COLO829 (cell line): ENCODE measurements at regions not wholly inside any gene's neighbourhood (a gene's known extent, or its start where the extent isn't known, plus 50 kb on each side); places are given as distances from the start of the nearest gene placed in this dataset.
"Not testable (repeated sequence)": the region's sequence is repeated elsewhere in the genome, so short reads cannot be mapped to it uniquely, and the experiment has no call there.

Source experiments
- DNase-seq: peaks from one replicate; pipeline ENCODE4 v3.0.0; 2012; ENCODE audit warnings: low spot score

DNA sequence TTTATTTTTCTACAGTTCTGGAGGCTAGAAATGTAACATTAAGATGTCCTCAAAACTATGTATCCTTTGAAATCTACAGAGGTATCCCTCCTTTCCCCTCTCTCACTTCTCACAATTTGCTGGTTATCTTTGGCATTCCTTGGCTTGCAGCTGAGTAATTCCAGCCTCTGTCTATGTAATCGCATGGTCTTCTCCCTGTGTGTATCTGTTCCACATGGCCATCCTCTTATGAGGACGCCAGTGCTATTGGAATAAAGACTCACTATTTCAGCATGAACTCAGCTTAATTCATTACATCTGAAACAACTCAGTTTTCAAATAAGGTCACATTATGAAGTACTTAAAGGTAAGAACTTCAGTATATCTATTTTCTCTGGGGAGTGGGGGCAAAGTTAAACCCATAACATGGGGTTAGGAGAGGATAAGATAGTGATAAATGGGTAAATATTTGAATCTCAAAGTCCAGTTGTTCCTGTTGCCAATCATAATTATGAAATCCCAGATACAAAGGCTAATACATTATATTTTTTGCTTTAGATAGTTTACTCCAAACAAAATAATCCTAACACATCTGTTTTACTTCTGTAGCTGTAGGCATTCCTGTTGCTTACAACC is 1290.8 kb downstream of the NCAM2 start:
- DNase-seq, result no peak

DNA sequence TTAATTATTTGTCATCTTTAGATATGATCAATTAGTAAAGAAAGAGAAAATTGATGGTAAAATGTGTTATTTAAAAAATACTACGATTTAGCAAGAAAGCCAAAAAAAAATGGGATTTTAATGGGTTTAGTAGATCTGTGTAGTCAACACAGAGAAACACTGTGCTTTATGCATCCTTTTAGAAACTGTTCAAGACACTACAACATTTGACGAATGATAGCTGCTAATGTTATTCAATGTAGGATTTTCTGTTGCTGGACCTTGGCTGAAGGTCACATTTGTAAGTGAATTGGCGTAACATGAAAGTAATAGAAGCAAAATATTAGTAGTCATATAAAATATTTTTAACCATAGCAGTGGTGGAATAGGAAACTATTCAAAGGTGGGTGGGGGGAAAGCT is 1293.9 kb downstream of the NCAM2 start:
- DNase-seq, result no peak

DNA sequence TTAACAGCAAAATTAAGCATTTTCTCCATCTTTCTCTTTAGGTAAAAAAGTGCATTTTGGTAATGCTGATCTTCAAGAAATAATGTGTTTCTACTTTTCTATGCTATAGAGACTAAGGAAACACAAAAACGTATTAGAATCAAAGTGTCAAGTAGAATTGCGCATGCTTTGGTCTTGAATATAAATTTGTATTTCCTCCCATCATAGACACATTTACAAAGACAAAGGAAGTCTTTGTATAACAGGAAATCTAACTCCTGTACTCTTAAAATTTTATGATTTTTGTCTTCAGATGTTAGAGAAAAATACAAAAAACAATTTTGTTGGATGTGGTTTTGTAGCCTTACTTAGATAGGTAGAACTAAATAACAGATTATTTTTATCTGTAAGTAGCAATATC is 1299.4 kb downstream of the NCAM2 start:
- no peak for DNase-seq

DNA sequence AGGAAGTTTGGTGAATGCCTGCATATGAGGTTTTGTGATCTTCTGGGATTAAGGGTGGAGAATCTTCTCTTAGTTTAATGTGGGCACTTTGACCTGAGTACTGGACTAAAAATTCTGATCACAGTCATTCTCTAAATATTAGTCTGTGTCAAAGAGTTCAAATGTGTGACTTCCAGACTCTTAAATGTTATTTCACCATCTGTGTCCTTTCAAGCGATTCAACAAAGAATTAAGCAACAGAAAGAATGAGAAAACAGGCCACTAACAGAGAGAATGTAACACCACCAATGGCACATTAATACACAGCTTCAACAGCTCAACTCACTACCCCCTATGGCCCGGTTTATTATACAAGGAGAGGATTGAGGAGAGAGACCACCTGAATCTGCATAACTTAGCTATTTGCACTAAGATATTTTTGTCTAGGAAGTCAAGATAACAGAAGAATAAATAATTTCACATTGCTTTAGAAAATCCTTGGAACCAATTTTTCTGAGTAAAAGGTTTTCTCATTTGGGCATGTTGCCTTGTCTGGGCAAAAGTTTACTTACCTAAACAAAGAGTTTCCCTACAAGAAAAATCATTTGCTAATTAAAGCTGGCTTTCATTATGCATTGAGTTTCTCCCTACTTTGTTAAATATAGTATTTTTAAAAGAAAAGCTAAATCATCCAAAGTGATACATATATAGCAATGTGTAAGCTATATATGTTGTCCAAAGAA is 1313.7 kb downstream of the NCAM2 start:
- DNase-seq, result no peak

DNA sequence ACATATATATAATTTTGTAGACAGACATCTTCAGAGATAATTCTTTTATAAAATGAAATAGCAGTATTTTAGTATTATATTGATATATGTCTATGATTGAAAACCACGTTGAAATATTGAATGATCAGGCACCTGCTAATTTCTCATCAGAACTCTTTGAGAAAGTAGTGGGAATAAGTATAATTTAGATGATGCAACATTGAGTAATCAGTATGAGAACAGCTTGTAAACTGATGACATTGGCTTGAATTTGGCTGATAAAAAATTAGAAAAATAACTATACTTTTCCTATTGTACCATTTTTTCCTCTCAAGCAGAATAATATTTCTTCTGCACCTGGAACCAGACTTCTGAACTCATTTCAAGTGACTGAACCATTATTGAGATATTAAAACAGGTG is 1316.8 kb downstream of the NCAM2 start:
- DNase-seq, result no peak

DNA sequence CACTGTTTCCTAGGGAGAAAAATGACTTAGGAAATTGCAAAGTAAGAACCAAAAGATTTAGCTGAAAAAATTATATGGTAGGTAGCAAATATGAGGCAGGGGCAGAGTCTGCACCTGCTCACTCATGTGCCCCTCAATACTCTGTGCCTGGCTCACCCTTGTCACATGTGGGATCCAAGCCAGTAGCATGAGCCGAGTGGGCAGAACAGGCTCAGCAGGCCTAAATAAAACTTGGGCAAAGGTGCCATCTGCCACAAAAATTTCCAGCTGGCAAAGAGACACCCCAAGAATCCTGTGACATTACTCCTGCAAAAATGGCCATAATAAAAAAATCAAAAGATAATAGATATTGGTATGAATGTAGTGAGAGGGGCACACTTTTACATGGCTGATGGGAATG is 1321.2 kb downstream of the NCAM2 start:
- no peak for DNase-seq

DNA sequence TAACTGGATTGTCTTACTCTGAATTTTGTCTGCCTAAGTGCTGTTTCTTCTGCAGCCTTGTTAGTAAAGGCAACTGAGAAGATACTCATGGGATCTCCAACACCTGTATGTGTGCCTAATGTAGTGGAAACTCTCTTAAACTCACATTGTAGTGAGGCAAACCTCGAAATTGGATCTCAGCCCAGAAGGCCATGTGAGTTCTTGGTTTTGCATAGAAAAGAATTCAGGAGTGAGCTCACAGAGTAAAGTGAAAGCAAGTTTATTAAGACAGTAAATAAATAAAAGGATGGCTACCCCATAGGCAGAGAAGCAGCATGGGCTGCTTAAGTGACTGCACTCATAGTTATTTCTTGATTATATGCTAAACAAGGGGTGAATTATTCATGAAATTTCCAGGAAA is 1344.7 kb downstream of the NCAM2 start:
- DNase-seq, result no peak

DNA sequence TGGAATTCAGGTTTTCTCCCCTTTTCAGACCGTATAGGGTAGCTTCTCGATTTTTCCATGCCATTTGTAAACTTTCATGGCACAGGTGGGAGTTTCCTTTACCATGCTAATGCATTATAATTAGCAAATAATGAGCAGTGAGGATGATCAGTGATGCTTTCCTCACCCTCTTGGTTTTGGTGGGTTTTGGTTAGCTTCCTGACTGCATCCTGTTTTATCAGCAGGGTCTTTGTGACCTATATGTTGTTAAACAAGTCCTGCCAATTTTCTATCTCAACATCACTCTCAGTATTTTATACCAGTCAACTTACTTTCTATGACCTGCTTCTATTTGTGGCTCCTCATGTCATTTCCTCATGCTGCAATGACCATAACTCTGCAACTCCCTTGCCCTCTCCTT is 1345.1 kb downstream of the NCAM2 start:
- DNase-seq, result no peak

DNA sequence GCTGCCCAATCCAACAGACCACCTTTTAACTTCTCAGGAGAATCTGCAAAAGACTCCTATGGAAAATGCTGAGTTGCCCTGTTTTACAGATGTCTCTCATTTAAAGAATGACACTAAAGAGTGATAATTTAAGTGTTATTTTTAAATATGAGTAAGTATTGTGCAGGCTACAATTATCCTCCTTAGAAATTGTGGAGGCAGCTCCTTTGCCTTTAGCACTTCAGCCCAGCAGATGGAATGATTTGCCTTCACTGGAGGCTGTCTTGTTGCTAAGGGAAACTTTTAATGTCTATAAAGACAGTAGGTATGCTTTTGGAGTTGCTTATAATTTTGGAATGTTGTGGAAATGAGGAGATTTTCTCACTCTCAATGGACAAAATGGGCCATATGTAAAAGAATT is 1345.5 kb downstream of the NCAM2 start:
- no peak for DNase-seq

DNA sequence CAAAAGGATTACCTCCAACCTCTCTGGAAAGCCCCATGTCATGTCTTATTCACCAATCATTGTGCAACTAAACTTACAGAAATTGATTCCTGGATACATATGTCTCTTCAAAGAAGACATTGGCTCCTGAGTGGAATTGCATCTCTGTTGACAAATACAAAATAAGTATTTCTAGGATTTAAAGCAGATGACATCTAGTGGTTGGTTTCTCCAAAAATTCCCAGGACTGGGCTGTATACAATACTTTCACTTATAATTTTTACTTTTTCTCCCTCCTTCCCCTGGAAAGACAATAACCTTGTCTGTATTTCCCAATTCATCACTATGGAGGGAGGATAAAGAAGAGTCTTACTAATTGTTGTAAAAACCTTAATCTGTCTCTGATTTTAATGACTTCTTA is 1347.4 kb downstream of the NCAM2 start:
- DNase-seq, result no peak

DNA sequence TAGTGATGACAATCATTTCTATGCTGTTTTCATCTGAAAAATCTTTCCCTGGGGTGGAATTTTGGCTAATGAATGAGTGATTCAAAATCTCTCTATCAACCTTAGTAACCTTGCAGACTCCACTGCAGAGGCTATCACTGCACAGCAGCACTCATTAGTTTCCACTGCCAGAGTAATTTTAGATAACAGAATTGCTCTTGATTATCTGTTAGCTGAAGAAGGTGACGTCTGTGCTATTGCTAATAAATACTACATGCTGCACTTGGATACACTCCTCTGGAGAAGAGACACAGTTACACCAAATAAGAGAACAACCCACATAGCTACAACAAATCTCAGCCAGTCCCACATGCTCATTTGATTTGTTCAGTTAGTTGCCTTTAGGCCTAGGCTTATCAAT is 1348.4 kb downstream of the NCAM2 start:
- DNase-seq, result no peak

DNA sequence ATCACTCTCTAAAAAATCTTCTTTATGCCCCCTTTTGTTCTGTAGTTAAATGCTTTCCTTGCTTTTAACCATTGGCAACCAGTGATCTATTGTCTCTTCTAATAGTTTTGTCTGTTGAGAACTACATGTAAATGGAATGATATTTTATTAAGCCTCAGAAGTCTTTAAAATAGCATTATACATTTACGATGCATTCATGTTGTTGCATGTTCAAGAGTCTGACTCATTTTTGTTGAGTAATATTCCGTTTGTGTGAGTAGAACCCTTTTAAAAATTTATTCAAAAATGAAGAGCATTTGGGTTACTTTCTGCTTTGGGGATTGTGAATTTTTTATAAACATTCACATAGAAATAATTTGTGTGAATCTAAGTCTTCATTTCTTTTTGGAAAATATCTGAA is 1352.9 kb downstream of the NCAM2 start:
- DNase-seq, result no peak

DNA sequence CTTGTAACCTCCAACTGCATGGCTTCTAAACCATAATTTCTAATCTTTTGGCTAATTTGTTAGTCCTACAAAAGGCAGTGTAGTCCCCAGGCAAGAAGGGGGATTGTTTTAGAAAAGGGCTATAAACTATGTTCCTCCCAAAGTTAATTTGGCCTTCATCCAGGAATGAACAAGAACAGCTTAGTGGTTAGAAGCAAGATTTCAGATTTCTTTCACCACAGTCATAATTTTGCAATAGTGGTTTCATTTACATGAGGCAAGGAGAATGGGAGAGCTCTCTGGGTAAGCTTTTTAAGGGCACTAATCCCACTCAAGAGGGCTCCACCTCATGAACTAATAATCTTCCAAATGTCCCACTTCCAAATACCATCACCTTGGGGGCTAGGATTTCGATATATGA is 1353.9 kb downstream of the NCAM2 start:
- DNase-seq, result no peak

DNA sequence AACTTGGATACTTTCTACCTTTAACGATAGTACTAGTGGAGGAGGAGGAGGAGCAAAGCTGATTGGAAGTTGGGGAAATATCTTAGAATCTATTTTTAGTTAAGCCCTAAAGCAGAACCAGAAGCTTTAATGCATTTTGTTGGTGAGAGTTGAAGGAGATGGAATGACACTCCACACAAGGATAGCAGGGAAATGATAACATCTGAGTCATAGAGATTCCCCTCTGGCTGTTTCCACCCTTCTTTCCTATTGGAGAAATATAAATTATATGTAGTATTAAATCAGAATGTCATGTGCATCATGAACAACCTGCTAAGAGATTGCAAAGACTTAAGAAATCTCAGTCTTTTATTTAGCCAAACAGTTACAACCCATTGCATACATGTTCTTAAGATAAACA is 1357.7 kb downstream of the NCAM2 start:
- no peak for DNase-seq

DNA sequence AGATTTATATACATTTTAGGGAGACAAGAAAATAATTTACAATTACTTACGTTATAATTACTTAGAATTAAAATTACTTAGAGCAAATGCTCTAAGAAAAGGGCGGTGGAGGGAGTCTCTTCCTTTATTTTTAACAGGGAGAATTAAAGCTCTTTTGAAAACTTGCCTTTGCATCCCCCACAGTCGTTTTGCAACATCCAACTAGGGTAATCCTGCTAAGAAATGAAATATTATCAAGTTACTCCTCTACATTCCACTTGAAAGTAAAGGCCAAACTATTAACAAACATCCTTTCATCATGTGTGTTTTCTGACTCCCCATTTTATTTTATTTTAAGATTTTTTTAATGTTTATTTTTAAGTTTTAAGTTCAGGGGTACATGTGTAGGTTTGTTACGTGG is 1358.5 kb downstream of the NCAM2 start:
- no peak for DNase-seq

DNA sequence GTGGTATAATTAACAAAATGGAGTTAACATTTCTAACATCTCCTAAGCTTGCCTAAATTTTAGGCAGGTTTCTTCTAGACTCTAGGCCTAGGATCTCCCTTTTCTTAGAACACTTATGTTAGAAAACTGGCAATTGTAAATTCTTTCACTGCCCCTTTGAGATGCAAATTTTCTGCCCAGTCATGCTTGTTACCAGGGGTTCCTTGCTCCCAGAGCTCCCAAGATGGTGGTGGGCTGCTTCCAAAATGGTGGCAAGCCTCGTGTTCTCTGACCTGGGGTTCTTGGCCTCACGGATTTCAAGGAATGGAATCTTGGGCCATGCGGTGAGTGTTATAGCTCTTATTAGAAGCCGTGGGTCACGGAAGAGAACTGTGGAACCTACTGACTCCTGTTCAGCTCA is 1361.4 kb downstream of the NCAM2 start:
- DNase-seq, result not testable (repeated sequence)

DNA sequence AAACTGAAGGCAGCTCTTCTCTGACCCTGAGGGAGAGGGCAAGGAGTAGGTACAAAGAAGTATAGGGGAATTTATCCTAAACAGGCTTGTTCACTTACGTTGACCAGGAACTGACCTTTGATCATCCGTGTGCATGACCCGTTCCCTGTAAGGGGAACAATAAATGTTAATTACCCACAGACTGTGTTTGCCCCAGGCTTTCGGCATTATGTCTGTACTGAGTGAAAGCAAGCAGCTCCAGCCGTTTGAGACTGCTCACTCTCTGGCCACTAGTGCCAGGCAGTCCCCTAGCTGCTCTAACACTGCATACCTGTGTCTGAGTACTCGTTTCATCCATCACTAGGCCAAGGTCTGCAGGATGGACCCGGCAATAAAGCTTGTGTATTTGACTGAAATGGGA is 1365.3 kb downstream of the NCAM2 start:
- DNase-seq, result no peak

DNA sequence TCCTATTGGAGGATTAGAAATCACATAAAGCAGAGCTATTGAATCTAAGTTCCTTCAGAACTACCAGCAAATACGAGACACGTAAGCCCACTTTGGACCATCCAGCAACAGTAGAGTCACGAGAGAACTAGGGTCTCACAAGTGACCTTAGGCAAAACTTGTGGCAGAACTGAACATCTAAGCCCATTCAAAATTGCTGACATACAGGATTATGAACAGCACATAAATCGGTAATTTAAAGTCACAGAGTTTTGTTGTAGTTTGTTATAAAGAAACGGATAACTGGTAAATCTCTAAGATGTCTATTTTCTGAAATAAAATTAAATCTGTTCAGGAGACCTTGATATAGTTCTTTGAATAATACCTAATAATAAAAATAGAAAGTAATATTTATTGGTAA is 1366.0 kb downstream of the NCAM2 start:
- no peak for DNase-seq

DNA sequence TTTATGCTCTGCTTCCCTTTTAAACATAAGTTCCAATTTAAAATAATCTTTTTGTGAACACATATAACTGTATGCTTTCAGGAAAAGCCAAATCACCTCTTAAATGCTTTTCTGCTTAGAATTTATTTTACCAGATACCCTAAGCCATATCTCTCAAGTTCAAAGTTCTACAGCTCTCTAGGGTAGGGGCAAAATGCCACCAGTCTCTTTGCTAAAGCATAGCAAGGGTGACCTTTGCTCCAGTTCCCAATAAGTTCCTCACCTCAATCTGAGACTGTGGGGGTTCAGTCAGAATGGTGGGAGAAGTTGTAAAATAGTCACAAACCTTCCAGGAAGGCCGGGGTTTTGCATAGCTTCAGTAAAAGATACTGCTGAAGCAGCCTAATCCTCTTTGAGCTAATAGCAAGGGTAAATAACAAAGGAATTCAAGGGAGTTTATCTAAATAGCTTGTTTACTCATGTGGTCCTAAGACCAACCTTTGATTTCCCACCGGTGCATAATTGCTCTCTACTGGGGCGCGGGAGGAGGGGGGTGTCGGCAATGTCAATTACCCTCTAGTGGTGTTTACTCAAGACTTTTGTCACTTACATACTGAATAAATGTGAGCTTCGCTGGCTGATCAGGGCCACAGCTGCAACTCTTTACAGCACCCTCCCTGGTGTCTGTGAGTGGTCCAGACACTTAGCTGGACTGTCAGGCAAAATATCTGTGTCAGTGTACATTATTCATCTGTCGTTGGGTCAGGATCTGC is 1376.2 kb downstream of the NCAM2 start:
- DNase-seq, result no peak

DNA sequence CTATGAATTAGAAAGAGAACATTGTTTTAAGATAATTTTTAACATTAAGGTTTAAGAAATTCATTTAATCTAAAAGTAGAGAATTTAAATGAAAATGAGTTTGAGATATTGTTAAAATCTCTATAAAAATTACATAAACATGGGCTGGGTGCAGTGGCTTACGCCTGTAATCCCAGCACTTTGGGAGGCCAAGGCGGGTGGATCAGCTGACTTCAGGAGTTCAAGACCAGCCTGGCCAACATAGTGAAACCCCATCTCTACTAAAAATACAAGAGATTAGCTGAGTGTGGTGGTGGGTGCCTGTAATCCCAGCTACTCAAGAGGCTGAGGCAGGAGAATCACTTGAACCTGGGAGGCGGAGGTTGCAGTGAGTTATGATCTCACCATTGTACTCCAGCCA is 1379.6 kb downstream of the NCAM2 start:
- DNase-seq, result not testable (repeated sequence)

DNA sequence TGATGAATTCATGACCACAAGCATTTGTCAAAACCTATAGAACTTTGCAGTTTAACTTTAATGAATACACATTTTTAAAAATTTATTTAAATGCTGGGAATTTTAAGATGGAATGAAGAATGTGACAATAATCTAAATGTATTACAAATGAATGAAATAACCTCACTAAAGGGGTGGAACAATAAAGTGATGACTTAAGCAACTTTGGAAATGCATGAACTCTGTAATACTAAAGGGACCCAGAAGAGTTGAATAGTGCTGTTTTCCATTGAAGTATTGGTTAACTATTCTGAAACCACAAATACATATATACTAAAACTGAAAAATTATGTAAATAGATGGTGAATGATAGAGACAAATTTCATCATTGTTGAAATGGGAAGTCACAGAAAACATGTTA is 1395.1 kb downstream of the NCAM2 start:
- DNase-seq, result no peak

DNA sequence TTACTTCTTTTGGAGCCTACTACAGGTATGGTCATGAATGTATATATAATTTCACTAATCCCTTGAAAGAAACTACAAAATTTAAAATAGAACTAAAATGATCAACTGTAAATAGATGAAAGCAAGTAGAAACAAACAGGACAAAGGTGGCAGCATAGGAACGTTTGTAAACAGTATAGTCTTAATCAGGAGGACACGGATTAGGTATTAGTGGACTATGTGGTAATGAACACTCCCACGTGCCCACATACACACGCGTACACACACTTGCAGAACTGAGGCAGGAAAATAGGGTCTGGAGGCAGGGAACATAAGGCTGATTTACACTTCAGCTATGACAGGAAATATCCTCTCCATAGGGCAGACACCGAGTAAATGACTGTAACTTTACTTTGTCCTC is 1397.8 kb downstream of the NCAM2 start:
- no peak for DNase-seq

DNA sequence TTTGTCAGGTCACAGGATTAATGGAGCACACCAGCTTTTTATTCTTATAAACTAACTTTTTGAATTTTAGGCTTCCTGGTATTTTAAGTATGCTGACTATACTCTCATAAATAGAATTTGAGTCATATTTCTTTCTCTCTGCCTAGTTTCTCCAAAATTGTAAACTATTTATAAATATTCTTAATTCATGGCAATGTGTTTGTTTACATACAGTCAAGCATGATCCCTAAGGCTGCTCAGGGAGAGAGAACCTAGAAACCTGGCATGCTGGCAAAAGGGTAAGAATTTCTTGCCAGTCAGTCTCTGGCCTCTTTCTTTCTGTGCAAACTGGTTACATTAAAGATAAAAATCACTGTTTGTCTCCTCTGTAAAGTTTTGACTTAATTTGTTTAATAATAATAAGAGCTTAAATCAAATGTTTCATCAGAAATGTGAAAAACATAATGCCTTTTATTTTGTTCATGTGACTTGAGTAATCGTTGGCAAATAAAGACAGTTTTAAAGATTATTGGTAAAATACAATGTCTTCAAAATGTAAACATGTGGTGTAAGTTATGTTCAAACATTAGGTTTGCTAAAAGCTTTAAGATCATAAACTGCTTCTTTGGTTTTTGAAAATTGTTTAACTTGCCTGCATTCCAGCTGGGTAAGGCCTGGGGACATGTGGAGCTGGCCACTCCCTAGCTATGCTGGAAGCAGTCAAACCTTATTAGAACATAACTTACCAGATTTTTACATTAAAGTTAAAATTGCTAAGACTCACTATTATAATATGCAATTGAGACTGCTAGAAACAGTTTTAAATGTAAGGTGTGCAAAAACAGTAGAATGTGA is 1401.7 kb downstream of the NCAM2 start:
- DNase-seq, result no peak
